Mammary epithelial cell (primary cell): ENCODE measurements at regions not wholly inside any gene's neighbourhood (a gene's known extent, or its start where the extent isn't known, plus 50 kb on each side); places are given as distances from the start of the nearest gene placed in this dataset.

Experiments
- EZH2 ChIP-seq: IDR thresholded peaks from 2 replicates; pipeline ENCODE4 v1.6.1; 2012; ENCODE audit warnings: low read length, inconsistent platforms, borderline replicate concordance
- TF ChIP-seq, protein P1 (sequence below), 2 donors: IDR thresholded peaks in 1 of 2; conservative IDR thresholded peaks in 1 of 2; 2 replicates each; pipeline ENCODE4 v1.5.1; 2011 to 2012; ENCODE audit warnings: inconsistent platforms in 2 of 2, low read length in 2 of 2, mild to moderate bottlenecking in 2 of 2, control low read depth in 1 of 2, low read depth in 1 of 2; ENCODE audit not compliant: insufficient read depth in 1 of 2; ENCODE audit errors: extremely low read depth in 1 of 2

DNA sequence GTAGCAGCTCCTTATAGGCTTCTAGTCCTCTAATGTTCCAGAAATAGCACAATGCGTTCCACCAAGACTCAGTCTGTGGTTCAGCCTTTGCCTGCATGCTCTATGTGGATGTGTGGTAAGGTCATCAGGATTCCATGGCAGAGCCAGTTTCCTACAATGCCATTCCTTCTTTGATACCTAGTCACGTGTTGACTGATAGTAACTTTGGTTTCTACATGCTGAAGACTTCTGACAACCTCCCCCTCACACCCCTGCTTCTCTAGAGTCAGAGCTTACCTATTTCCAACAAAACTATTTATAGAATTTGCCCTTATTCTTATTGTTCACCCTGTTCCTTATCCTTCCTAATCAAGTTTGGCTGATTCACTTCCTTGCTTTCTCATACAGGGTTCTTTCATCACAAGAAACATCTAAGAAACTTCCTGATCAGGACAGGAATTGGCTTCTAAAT is 81.1 kb downstream of the CT47B1 start:
- TF ChIP-seq, protein P1, sequence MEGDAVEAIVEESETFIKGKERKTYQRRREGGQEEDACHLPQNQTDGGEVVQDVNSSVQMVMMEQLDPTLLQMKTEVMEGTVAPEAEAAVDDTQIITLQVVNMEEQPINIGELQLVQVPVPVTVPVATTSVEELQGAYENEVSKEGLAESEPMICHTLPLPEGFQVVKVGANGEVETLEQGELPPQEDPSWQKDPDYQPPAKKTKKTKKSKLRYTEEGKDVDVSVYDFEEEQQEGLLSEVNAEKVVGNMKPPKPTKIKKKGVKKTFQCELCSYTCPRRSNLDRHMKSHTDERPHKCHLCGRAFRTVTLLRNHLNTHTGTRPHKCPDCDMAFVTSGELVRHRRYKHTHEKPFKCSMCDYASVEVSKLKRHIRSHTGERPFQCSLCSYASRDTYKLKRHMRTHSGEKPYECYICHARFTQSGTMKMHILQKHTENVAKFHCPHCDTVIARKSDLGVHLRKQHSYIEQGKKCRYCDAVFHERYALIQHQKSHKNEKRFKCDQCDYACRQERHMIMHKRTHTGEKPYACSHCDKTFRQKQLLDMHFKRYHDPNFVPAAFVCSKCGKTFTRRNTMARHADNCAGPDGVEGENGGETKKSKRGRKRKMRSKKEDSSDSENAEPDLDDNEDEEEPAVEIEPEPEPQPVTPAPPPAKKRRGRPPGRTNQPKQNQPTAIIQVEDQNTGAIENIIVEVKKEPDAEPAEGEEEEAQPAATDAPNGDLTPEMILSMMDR (conservative IDR thresholded peaks at IDR 0.05 in 1 of 2, IDR thresholded peaks at IDR 0.05 in 1 of 2; ENCODE audit: extremely low read depth in 1 of 2, insufficient read depth in 1 of 2, low read depth in 1 of 2, low read length in 2 of 2), result no peak
- no peak for TF ChIP-seq EZH2
